GM12878 (cell line): ENCODE measurements at regions not wholly inside any gene's neighbourhood (a gene's known extent, or its start where the extent isn't known, plus 50 kb on each side); places are given as distances from the start of the nearest gene placed in this dataset.

ENCODE experiments used
- ATAC-seq: fragments of 200-7000 bp; cut with Tn5 transposase; 3 replicates; pipeline ENCODE4 v1.9.1; 2020; ENCODE audit warnings: mild to moderate bottlenecking, moderate library complexity
- BruUV-seq: library from RNA; stranded (reverse); fragments of 400-500 nt; replicated peaks from 2 replicates; lab custom pipeline; 2021; lab: Mats Ljungman, UMichigan
- CTCF ChIA-PET: fragments of 300-600 bp; sonication (Branson Sonifier 250); formaldehyde crosslinking; extraction: SDS; loops from one replicate; lab custom pipeline; 2021; ENCODE audit warnings: inconsistent platforms; lab: Yijun Ruan, JAX
- POLR2A ChIA-PET: fragments of 350-600 bp; formaldehyde crosslinking; extraction: SDS; loops from one replicate; lab custom pipeline; 2021; ENCODE audit warnings: inconsistent platforms; lab: Charles Lee
- RAD21 ChIA-PET: fragments of 300-600 bp; sonication (Branson Sonifier 250); formaldehyde crosslinking; loops from one replicate; lab custom pipeline; 2023; ENCODE audit warnings: antibody characterized with exemption; ENCODE audit not compliant: unreplicated experiment; lab: Charles Lee
- SMC1A ChIA-PET: fragments of 300-600 bp; sonication (Branson Sonifier 250); formaldehyde crosslinking; loops from one replicate; lab custom pipeline; 2023; ENCODE audit not compliant: unreplicated experiment, uncharacterized antibody; lab: Charles Lee
- DNase-seq: peaks from one replicate; pipeline ENCODE4 v3.0.0-alpha.2; 2011; ENCODE audit warnings: low read depth, low spot score
- FAIRE-seq: peaks from 3 replicates; lab custom pipeline; 2011; peaks lifted over from hg19 to GRCh38; lab: Jason Lieb, UNC
- H2AFZ ChIP-seq: 2 replicates; pipeline ENCODE4 v1.6.0; 2011; ENCODE audit warnings: low read depth, low read length, control low read depth; ENCODE audit not compliant: control insufficient read depth
- H3K27ac ChIP-seq: 2 replicates; pipeline ENCODE4 v1.5.1; 2011; ENCODE audit warnings: control low read depth; ENCODE audit not compliant: control insufficient read depth, insufficient read depth
- H3K27me3 ChIP-seq, 2 experiments: replicated peaks in 1 of 2; 2 replicates each; pipeline versions ENCODE4 v1.6.0 to v1.6.1; 2011; ENCODE audit warnings: low read length in 1 of 2; ENCODE audit not compliant: control insufficient read depth in 2 of 2, insufficient read depth in 2 of 2
- H3K36me3 ChIP-seq, 2 experiments: 2 replicates each; pipeline ENCODE4 v1.5.1; 2011; ENCODE audit warnings: low read length in 1 of 2; ENCODE audit not compliant: control insufficient read depth in 2 of 2, insufficient read depth in 2 of 2
- H3K4me1 ChIP-seq: 2 replicates; pipeline ENCODE4 v1.6.1; 2011; ENCODE audit warnings: mild to moderate bottlenecking, low read length, moderate library complexity, mixed read lengths; ENCODE audit not compliant: control insufficient read depth, insufficient read depth
- H3K4me2 ChIP-seq: 2 replicates; pipeline ENCODE4 v1.6.0; 2011; ENCODE audit warnings: control low read depth; ENCODE audit not compliant: control insufficient read depth, insufficient read depth
- H3K4me3 ChIP-seq: fragments of 200-600 bp; sonication (generic); 2 replicates; pipeline ENCODE4 v1.5.1; 2016
- H3K79me2 ChIP-seq: 2 replicates; pipeline ENCODE4 v1.6.0; 2011; ENCODE audit warnings: low read length; ENCODE audit not compliant: control insufficient read depth, insufficient read depth
- H3K9ac ChIP-seq: 2 replicates; pipeline ENCODE4 v1.8.0; 2011; ENCODE audit warnings: low read length, control low read depth, mixed read lengths; ENCODE audit not compliant: control insufficient read depth, insufficient read depth
- H3K9me3 ChIP-seq: replicated peaks from 3 replicates; pipeline ENCODE4 v1.5.1; 2011; ENCODE audit warnings: mild to moderate bottlenecking, low read length; ENCODE audit not compliant: control insufficient read depth, insufficient read depth
- H4K20me1 ChIP-seq: 2 replicates; pipeline ENCODE4 v1.6.0; 2011; ENCODE audit not compliant: control insufficient read depth, insufficient read depth
- BCL3 ChIP-seq: IDR thresholded peaks from 2 replicates; pipeline ENCODE4 v1.6.1; 2011; ENCODE audit warnings: borderline replicate concordance, low read depth, mild to moderate bottlenecking, moderate library complexity, low read length; ENCODE audit not compliant: insufficient read depth, poor library complexity, severe bottlenecking
- BRCA1 ChIP-seq: IDR thresholded peaks from 2 replicates; pipeline ENCODE4 v1.6.1; 2011; ENCODE audit warnings: low read depth, low read length, improper control_type of control experiment
- KDM1A ChIP-seq: fragments of 200-600 bp; sonication (generic); IDR thresholded peaks from 2 replicates; pipeline ENCODE4 v1.6.1; 2016; ENCODE audit warnings: borderline replicate concordance
- NKRF ChIP-seq: fragments of 450-650 bp; conservative IDR thresholded peaks from 2 replicates; pipeline ENCODE4 v1.6.1; 2017; ENCODE audit warnings: mild to moderate bottlenecking, moderate library complexity
- NR2C2 ChIP-seq: IDR thresholded peaks from 2 replicates; pipeline ENCODE4 v1.6.1; 2011; ENCODE audit warnings: borderline replicate concordance, low read depth; ENCODE audit not compliant: control insufficient read depth, insufficient read length
- PAX5 ChIP-seq: IDR thresholded peaks from 2 replicates; pipeline ENCODE4 v1.6.1; 2011; ENCODE audit warnings: low read depth, low read length, borderline replicate concordance
- RAD21 ChIP-seq: IDR thresholded peaks from 2 replicates; pipeline ENCODE4 v1.6.1; 2011; ENCODE audit warnings: mild to moderate bottlenecking, low read depth, low read length, moderate library complexity; ENCODE audit not compliant: insufficient read depth
- SKIL ChIP-seq: fragments of 450-650 bp; IDR thresholded peaks from 2 replicates; pipeline ENCODE4 v1.6.1; 2017; ENCODE audit warnings: mild to moderate bottlenecking, low read depth, inconsistent platforms; ENCODE audit not compliant: poor library complexity, severe bottlenecking
- SREBF2 ChIP-seq: IDR thresholded peaks from 2 replicates; pipeline ENCODE4 v1.6.1; 2012; ENCODE audit warnings: mild to moderate bottlenecking, low read length
- ZBED1 ChIP-seq: IDR thresholded peaks from 2 replicates; pipeline ENCODE4 v1.6.1; 2016; ENCODE audit warnings: borderline replicate concordance
- WGBS: methylation state at CpG from one replicate; pipeline ENCODE4 v1.1.6; 2016; ENCODE audit warnings: low lambda C conversion rate; ENCODE audit not compliant: insufficient replicate concordance, insufficient coverage; ENCODE audit errors: missing lambda C conversion rate; 5-methylcytosine and 5-hydroxymethylcytosine counted together
- in situ Hi-C: fragments of 300-500 bp; cut with MboI; formaldehyde crosslinking; loops from 9 replicates; pipeline ENCODE4 v1.14.3; 2018; ENCODE audit warnings: mixed read lengths
- intact Hi-C: fragments of 100-400 bp; cut with micrococcal nuclease; formaldehyde crosslinking; loops from one replicate; pipeline ENCODE4 v1.14.2; 2022; ENCODE audit not compliant: unreplicated experiment

- ChIA-PET SMC1A (no interaction called here), POLR2A (interaction anchor here (0.6 kb wide), 1 partner anchor 984 kb away, joined by 4 read pairs; no protein-coding TSS in a partner anchor), CTCF (interaction anchor here (0.6 kb wide), 1 partner anchor 68 kb away, joined by 3 read pairs; no protein-coding TSS in a partner anchor)
- Histone ChIP-seq H3K36me3 (no peaks in the 10 kb centered on the region), H4K20me1 (no peaks in the 10 kb centered on the region), H3K9me3 (no peaks in the 10 kb centered on the region), H3K79me2 (no peaks in the 10 kb centered on the region), H3K27ac (no peak overlapping the region)
- ATAC-seq: no peak
- in situ Hi-C loops: no loop called here
- WGBS: 2% methylated on average over 2 of the region's 2 CpGs
- TF ChIP-seq SREBF2: no peak
- TF ChIP-seq, all 136 proteins: peak for 0
- no peak overlapping the region for H3K4me3 ChIP-seq
- no peaks in the 10 kb centered on the region for H3K27me3 ChIP-seq
- no peak for DNase-seq
- no TSS peak for BruUV-seq
- no peak for FAIRE-seq
- no peak overlapping the region for H3K4me2 ChIP-seq
- H2AFZ ChIP-seq: no peak overlapping the region
- RAD21 ChIA-PET: no interaction called here
- intact Hi-C loops: no loop called here
- no peaks in the 10 kb centered on the region for H3K4me1 ChIP-seq
- H3K9ac ChIP-seq: no peak overlapping the region
Observed at GRCh38 chr14:40025101-40025500, 592.9 kb upstream of the FBXO33 start.

- DNase-seq (no peak), ATAC-seq (no peak), FAIRE-seq (no peak)
- Histone ChIP-seq H4K20me1 (no peaks in the 10 kb centered on the region), H3K4me3 (no peak overlapping the region), H3K4me1 (no peaks in the 10 kb centered on the region), H3K79me2 (no peaks in the 10 kb centered on the region), H3K36me3 (no peaks in the 10 kb centered on the region), H3K27ac (no peak overlapping the region), H2AFZ (no peak overlapping the region), H3K9ac (no peak overlapping the region), H3K9me3 (no peaks in the 10 kb centered on the region), H3K27me3 (no peaks in the 10 kb centered on the region), H3K4me2 (no peak overlapping the region)
- ChIA-PET RAD21 (no interaction called here), CTCF (no interaction called here), POLR2A (no interaction called here), SMC1A (no interaction called here)
- in situ Hi-C loops (no loop called here), intact Hi-C loops (no loop called here)
- WGBS: 22% methylated on average over 3 of the region's 3 CpGs
- no TSS peak for BruUV-seq
- TF ChIP-seq BRCA1 (no peak), NR2C2 (no peak), RAD21 (no peak), PAX5 (no peak), SKIL (no peak), KDM1A (no peak), BCL3 (no peak), NKRF (no peak), ZBED1 (no peak)
Observed at GRCh38 chr14:40010961-40011360, 578.7 kb upstream of the FBXO33 start.
